WERI-Rb-1 (cell line): ENCODE measurements at regions not wholly inside any gene's neighbourhood (a gene's known extent, or its start where the extent isn't known, plus 50 kb on each side); places are given as distances from the start of the nearest gene placed in this dataset.

Experiments used
- DNase-seq: peaks from one replicate; pipeline ENCODE4 v3.0.0-alpha.2; 2020
- H3K27ac ChIP-seq: fragments of 250-450 bp; sonication (Bioruptor Pico); 2 replicates; pipeline ENCODE4 v1.5.1; 2020; ENCODE audit warnings: mild to moderate bottlenecking, moderate library complexity
- H3K27me3 ChIP-seq: fragments of 250-450 bp; sonication (Bioruptor Pico); 2 replicates; pipeline ENCODE4 v1.5.1; 2021; ENCODE audit warnings: mild to moderate bottlenecking, low read depth, moderate library complexity; ENCODE audit not compliant: insufficient read depth, severe bottlenecking
- H3K36me3 ChIP-seq: fragments of 250-450 bp; sonication (Bioruptor Pico); 2 replicates; pipeline ENCODE4 v1.5.1; 2020; ENCODE audit warnings: mild to moderate bottlenecking, moderate library complexity
- H3K4me3 ChIP-seq: 2 replicates; pipeline ENCODE4 v1.5.1; 2011; ENCODE audit warnings: low read depth, mild to moderate bottlenecking, control low read depth, low read length
- H3K9me3 ChIP-seq: fragments of 250-450 bp; sonication (Bioruptor Pico); 2 replicates; pipeline ENCODE4 v1.5.1; 2021; ENCODE audit warnings: mild to moderate bottlenecking, moderate library complexity; ENCODE audit not compliant: severe bottlenecking
- TF ChIP-seq, protein P1 (sequence below): IDR thresholded peaks from 2 replicates; pipeline ENCODE4 v1.5.1; 2011; ENCODE audit warnings: low read depth, mild to moderate bottlenecking, control low read depth, inconsistent platforms, low read length

DNA sequence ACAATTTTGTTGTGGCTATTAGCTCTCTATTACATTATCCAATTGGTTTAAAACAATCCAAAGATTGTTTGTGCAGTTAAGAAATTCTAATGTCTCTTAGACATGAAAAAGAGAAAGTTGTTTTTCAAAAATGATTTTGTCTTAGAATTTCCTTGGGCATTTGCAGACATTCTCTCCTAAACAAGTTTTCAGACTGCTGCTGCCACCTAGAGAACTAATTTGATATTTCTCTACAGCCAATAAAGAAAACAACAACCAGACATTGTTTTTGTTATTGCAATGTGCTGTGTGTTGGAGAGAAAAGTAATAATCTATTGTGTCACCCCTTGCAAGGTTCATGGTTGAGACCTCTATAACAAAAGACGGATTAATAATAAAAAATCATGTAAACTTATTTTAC is 119.0 kb upstream of the SYT4 start:
- Histone ChIP-seq H3K27me3 (no peaks in the 10 kb centered on the region), H3K27ac (no peak overlapping the region), H3K9me3 (no peaks in the 10 kb centered on the region), H3K4me3 (no peak overlapping the region), H3K36me3 (no peaks in the 10 kb centered on the region)
- no peak for DNase-seq
- TF ChIP-seq, protein P1, sequence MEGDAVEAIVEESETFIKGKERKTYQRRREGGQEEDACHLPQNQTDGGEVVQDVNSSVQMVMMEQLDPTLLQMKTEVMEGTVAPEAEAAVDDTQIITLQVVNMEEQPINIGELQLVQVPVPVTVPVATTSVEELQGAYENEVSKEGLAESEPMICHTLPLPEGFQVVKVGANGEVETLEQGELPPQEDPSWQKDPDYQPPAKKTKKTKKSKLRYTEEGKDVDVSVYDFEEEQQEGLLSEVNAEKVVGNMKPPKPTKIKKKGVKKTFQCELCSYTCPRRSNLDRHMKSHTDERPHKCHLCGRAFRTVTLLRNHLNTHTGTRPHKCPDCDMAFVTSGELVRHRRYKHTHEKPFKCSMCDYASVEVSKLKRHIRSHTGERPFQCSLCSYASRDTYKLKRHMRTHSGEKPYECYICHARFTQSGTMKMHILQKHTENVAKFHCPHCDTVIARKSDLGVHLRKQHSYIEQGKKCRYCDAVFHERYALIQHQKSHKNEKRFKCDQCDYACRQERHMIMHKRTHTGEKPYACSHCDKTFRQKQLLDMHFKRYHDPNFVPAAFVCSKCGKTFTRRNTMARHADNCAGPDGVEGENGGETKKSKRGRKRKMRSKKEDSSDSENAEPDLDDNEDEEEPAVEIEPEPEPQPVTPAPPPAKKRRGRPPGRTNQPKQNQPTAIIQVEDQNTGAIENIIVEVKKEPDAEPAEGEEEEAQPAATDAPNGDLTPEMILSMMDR: no peak

DNA sequence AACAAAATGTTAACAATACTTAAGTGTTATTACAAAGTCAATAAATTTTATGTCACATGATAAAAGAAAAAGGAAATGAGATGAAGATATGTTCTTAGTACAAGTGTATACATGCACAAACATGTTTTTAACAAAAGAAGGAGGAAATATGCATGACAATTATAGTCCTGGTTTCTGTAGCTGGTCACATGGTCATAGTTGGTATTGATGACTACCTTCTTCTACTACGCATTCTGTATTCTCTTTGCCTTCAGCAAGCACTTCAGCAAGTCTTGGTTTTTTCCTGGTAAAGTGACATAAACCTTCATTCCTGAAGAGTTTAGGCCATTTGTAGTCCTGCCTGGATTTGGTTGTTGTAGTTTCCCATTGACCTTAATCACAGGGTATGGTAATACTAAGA is 121.3 kb upstream of the SYT4 start:
- DNase-seq: no peak
- no peaks in the 10 kb centered on the region for H3K36me3 ChIP-seq
- no peaks in the 10 kb centered on the region for H3K27me3 ChIP-seq
- TF ChIP-seq, protein P1: no peak
- no peak overlapping the region for H3K4me3 ChIP-seq
- peaks cover 3% of the 10 kb centered on the region for H3K9me3 ChIP-seq
- H3K27ac ChIP-seq: no peak overlapping the region

DNA sequence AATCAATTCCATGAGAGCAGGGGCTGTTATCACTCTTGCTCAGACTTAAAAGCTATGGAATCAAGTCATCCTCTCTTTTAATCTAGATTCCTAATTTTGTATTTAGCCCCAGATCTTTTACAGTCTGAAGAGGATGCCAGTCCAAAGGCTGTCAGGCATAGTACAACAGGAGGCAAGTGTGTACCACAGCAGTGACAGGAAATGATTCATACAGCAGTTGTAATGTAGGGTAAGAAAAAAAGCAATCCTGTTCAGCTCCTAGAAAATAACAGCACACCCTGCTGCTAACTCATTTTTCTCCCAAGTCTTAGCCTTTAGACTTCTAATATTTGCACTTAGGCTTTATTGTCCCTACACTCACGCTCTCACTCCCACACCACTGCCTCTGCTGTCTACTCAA is 127.8 kb upstream of the SYT4 start:
- Histone ChIP-seq H3K27me3 (no peaks in the 10 kb centered on the region), H3K27ac (no peak overlapping the region), H3K9me3 (peaks cover 3% of the 10 kb centered on the region), H3K36me3 (no peaks in the 10 kb centered on the region), H3K4me3 (no peak overlapping the region)
- TF ChIP-seq, protein P1: no peak
- no peak for DNase-seq

DNA sequence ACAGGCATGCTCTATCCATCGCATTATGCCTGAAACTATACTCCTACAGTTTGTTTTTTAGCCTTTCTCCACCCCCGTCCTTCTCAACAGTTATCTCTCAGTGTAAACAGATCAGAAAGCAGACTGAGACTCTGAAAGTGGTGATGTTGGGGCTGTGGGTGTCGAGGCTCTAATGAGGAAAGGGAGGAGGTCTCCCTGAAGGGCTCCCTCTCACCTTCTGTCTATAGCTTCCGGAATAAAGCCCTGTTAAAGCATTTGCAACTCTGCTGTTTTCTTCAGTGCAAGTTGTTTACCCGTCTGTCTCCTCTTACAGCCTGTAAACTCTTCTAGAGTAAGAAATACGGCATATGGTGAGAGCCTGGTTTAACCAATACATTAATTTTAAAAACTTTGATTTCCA is 136.7 kb upstream of the SYT4 start:
- DNase-seq: no peak
- Histone ChIP-seq H3K36me3 (no peaks in the 10 kb centered on the region), H3K27me3 (no peaks in the 10 kb centered on the region), H3K9me3 (no peaks in the 10 kb centered on the region), H3K4me3 (no peak overlapping the region), H3K27ac (no peak overlapping the region)
- TF ChIP-seq, protein P1: no peak

DNA sequence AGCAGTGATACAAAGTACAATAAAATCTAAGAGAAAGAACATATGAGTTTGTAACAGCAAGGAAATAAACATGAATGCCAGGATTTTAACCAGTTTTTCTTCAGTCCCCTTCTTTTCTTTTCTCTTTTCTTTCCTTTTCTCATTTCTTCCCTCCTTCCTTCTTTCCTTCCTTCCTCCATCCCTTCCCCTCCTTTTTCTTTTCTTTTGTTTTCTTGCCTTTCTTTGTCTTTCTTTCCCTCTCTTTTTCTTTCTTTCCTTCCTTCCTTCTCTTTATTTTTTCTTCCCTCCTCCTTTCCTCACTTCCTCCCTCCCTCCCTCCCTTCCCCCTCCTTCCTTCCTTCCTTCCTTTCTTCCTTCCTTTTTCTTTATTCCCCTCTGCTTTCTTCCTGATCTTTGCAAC is 142.8 kb upstream of the SYT4 start:
- H3K4me3 ChIP-seq: no peak overlapping the region
- TF ChIP-seq, protein P1: no peak

DNA sequence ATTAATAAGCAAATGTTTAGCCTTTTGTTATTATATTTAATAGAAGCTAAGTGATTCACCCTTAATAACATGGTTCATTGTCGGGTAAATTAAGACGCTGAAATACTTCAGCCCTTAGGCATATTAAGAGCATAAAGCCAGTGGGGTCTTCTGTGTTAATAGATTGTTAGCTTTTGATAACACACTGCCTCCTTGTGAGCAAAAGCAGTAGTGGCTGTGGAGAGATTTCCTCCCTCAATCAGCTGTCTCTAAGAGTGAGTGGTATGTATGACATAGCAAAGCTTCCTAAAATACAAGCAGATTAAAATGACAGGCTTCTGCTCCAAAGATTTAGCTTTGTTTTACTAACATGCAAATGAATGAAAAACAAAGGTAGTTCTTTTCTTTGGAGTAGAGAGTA is 143.7 kb upstream of the SYT4 start:
- Histone ChIP-seq H3K9me3 (no peaks in the 10 kb centered on the region), H3K4me3 (no peak overlapping the region), H3K36me3 (no peaks in the 10 kb centered on the region), H3K27me3 (no peaks in the 10 kb centered on the region), H3K27ac (no peak overlapping the region)
- DNase-seq: peak; percentile 14
- TF ChIP-seq, protein P1: peak; percentile 65

More for the DNA sequence above, 142.8 kb upstream of the SYT4 start:
- Histone ChIP-seq H3K27me3 (no peaks in the 10 kb centered on the region), H3K27ac (no peak overlapping the region), H3K9me3 (no peaks in the 10 kb centered on the region), H3K36me3 (no peaks in the 10 kb centered on the region)
- DNase-seq: no peak
